Stimulated activated memory B cell treated with anti-CD40 and anti-IgM and Interleukin-4, amounts not matched to agents 10 μg/mL and 1 μg/mL and 100 μg/mL, for 72 hours (primary cell): ENCODE measurements at regions not wholly inside any gene's neighbourhood (a gene's known extent, or its start where the extent isn't known, plus 50 kb on each side); places are given as distances from the start of the nearest gene placed in this dataset.
"Not testable (repeated sequence)": the region's sequence is repeated elsewhere in the genome, so short reads cannot be mapped to it uniquely, and the experiment has no call there.

ENCODE experiments used
- ATAC-seq: fragments of 150-1000 bp; cut with Tn5 transposase; 2 replicates; pipeline ENCODE4 v1.10.0; 2021
- H3K27ac Mint-ChIP-seq: one replicate; pipeline ENCODE4 v1.8.0; 2022; ENCODE audit warnings: mild to moderate bottlenecking, mixed read lengths
- H3K27me3 Mint-ChIP-seq: one replicate; pipeline ENCODE4 v1.8.0; 2022; ENCODE audit warnings: mixed read lengths
- H3K36me3 Mint-ChIP-seq: one replicate; pipeline ENCODE4 v1.8.0; 2022; ENCODE audit warnings: mixed read lengths
- H3K4me1 Mint-ChIP-seq: one replicate; pipeline ENCODE4 v1.8.0; 2022; ENCODE audit warnings: mixed read lengths
- H3K4me3 Mint-ChIP-seq: one replicate; pipeline ENCODE4 v1.8.0; 2022; ENCODE audit warnings: mild to moderate bottlenecking, moderate library complexity, mixed read lengths
- H3K9me3 Mint-ChIP-seq: one replicate; pipeline ENCODE4 v1.8.0; 2022; ENCODE audit warnings: mixed read lengths

DNA sequence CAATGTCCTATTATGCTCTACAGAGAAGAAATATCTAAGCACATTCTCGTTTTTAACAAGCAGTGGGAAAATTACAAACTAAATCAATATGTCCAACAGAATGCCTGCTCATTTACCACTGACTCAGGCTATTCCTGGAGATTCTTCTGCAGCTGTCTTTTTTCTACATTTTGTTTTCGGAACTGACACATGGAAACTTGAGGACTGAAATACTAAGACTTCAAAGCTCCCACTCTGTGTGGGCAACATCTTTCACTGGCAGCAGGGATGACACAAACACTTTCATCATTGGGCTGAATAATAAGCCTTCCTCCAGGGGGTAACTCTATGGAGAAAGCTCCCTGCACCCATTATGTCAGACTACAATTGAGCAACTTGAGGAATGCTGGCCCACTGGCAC is 175.5 kb upstream of the NCAM2 start:
- H3K4me1 Mint-ChIP-seq: no peaks in the 10 kb centered on the region
- H3K9me3 Mint-ChIP-seq: peaks cover under 1% of the 10 kb centered on the region
- no peaks in the 10 kb centered on the region for H3K27me3 Mint-ChIP-seq
- no peak for ATAC-seq
- no peak overlapping the region for H3K4me3 Mint-ChIP-seq
- no peaks in the 10 kb centered on the region for H3K36me3 Mint-ChIP-seq
- no peak overlapping the region for H3K27ac Mint-ChIP-seq

DNA sequence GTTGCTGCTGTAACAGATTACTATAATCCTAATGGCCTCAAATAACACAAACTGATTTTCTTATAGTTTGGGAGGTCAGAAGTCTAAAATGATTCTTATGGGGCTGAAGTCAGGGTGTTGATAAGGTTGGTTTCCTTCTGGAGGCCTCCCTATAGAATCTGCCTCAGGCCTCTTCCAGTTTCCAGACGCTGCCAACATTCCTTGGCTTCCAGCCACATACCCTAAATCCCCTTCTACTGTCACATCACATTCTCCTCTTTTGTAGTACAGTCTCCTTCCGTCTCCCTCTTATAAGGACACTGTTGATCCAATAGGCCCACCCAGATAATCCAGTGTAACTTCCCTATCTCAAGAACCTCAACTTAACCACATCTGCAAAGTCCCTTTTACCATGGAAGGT is 145.3 kb upstream of the NCAM2 start:
- H3K4me1 Mint-ChIP-seq: no peaks in the 10 kb centered on the region
- no peak overlapping the region for H3K27ac Mint-ChIP-seq
- no peak overlapping the region for H3K4me3 Mint-ChIP-seq
- H3K9me3 Mint-ChIP-seq: peaks cover 3% of the 10 kb centered on the region
- H3K27me3 Mint-ChIP-seq: no peaks in the 10 kb centered on the region
- H3K36me3 Mint-ChIP-seq: no peaks in the 10 kb centered on the region
- no peak for ATAC-seq

DNA sequence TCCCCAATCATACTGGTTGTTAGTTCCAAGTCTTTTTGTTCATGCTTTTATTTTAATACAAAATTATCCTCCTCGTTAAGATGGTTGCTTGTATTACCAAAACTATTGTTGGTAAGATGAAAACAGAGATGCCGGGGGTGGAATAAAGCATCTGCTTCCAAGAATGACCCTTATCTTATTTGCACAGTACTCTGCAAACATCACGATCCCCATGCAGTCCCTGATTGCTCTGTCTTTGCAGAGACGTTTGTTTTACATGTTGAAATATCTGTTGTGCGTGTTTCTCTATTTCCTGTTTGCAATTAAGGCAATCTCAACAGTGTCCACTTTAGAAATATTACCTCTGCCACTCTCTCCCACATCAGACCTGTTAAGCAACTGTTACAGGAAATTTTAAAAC is 141.3 kb upstream of the NCAM2 start:
- no peak for ATAC-seq
- H3K36me3 Mint-ChIP-seq: no peaks in the 10 kb centered on the region
- no peak overlapping the region for H3K27ac Mint-ChIP-seq
- H3K4me1 Mint-ChIP-seq: no peaks in the 10 kb centered on the region
- no peaks in the 10 kb centered on the region for H3K27me3 Mint-ChIP-seq
- no peak overlapping the region for H3K4me3 Mint-ChIP-seq
- peaks cover 3% of the 10 kb centered on the region for H3K9me3 Mint-ChIP-seq

DNA sequence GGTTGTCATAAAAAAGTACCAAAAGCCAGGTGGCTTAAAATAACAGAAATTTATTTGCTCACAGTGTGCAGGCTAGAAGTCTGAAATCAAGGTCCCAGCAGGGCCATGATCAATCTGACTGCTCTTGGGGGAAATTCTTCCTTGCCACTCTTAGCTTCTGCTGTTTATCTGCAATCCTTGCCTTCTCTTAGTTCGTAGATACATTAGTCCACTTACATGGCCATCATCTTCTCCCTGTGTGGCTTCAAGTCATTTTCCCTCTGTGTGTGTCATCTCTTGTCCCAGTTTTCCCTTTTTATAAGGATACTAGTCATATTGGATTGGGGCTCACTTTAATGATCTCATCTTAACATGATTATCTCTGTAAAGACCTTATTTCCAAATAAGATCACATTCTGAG is 124.0 kb upstream of the NCAM2 start:
- no peaks in the 10 kb centered on the region for H3K27me3 Mint-ChIP-seq
- no peaks in the 10 kb centered on the region for H3K36me3 Mint-ChIP-seq
- H3K4me1 Mint-ChIP-seq: no peaks in the 10 kb centered on the region
- no peak for ATAC-seq
- H3K9me3 Mint-ChIP-seq: no peaks in the 10 kb centered on the region
- H3K27ac Mint-ChIP-seq: no peak overlapping the region
- no peak overlapping the region for H3K4me3 Mint-ChIP-seq

DNA sequence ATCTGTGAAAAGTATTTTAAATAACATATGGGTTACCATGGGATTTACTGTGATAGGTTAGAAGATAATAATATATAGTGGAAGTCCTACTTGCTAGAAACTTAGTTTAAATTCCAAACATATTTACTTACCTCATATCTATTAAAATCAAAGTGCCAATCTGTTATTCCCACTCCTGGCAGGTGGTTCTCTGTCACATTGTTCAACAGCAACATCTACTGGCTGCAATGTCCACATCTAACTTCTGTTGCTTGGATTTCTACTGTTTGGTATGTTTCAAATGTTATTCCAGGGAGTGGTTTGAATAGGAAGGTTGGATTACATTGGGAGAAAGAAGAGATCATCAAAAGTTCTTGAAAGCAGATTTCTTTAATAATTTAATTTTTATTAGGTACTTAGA is 122.5 kb upstream of the NCAM2 start:
- no peaks in the 10 kb centered on the region for H3K4me1 Mint-ChIP-seq
- H3K27me3 Mint-ChIP-seq: no peaks in the 10 kb centered on the region
- H3K36me3 Mint-ChIP-seq: no peaks in the 10 kb centered on the region
- no peak overlapping the region for H3K27ac Mint-ChIP-seq
- H3K4me3 Mint-ChIP-seq: no peak overlapping the region
- ATAC-seq: no peak
- no peaks in the 10 kb centered on the region for H3K9me3 Mint-ChIP-seq

GRCh38 chr21:20877976-20878375 is 120.2 kb upstream of the NCAM2 start:
- no peaks in the 10 kb centered on the region for H3K36me3 Mint-ChIP-seq
- H3K27me3 Mint-ChIP-seq: no peaks in the 10 kb centered on the region

GRCh38 chr21:20882462-20883407 is 115.5 kb upstream of the NCAM2 start:
- Mint-ChIP-seq H3K36me3 (no peaks in the 10 kb centered on the region), H3K9me3 (no peaks in the 10 kb centered on the region), H3K4me1 (no peaks in the 10 kb centered on the region), H3K27me3 (no peaks in the 10 kb centered on the region), H3K4me3 (no peak overlapping the region), H3K27ac (no peak overlapping the region)
- ATAC-seq: no peak

More at GRCh38 chr21:20877976-20878375, 120.2 kb upstream of the NCAM2 start:
- Mint-ChIP-seq H3K4me3 (no peak overlapping the region), H3K27ac (no peak overlapping the region), H3K4me1 (no peaks in the 10 kb centered on the region), H3K9me3 (no peaks in the 10 kb centered on the region)
- ATAC-seq: no peak

DNA sequence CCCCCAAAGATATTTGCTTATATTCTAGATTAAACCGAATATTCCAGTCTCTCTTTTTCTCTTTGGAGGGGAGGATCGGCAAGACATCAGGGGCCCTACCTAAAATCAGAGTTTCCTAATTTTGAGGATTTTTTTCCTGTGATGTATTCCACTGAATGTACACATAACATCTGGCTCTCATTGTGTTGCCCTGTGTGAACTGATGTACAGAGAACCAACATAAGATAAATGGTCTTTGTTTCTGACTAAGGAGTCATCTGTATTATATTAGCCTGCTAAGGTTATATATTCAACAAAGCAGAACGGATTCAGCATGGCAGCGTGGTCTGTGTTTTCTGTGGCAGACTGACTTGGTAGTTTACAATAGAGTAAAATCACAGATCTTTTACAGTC is 114.8 kb upstream of the NCAM2 start:
- Mint-ChIP-seq H3K4me1 (no peaks in the 10 kb centered on the region), H3K36me3 (no peaks in the 10 kb centered on the region), H3K4me3 (no peak overlapping the region), H3K27me3 (no peaks in the 10 kb centered on the region), H3K9me3 (no peaks in the 10 kb centered on the region), H3K27ac (no peak overlapping the region)
- no peak for ATAC-seq

- Mint-ChIP-seq H3K4me3 (no peak overlapping the region), H3K9me3 (no peaks in the 10 kb centered on the region), H3K4me1 (no peaks in the 10 kb centered on the region), H3K27me3 (no peaks in the 10 kb centered on the region), H3K36me3 (no peaks in the 10 kb centered on the region), H3K27ac (no peak overlapping the region)
- ATAC-seq: no peak
These were observed 95.7 kb upstream of the NCAM2 start for GRCh38 chr21:20902511-20902910.

DNA sequence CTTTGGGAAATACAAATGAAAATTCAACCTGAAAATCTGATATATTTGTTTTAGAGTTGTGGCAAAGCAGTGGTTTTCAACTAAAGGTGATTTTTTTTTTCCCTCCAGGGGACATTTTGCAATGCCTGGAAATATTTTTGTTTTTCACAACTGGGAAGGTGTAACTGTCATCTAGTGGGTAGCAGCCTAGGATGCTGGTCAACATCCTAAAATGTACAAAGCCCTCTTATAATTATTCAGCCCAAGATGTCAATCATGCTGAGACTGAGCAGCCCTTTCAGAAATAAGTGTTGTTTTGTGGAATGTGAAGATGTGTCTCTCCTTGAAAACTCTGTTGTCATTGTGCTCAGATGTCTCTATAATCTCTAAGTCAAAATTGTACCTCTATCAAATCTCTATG is 95.2 kb upstream of the NCAM2 start:
- Mint-ChIP-seq H3K27ac (no peak overlapping the region), H3K36me3 (no peaks in the 10 kb centered on the region), H3K4me1 (no peaks in the 10 kb centered on the region), H3K27me3 (no peaks in the 10 kb centered on the region), H3K4me3 (no peak overlapping the region), H3K9me3 (no peaks in the 10 kb centered on the region)
- no peak for ATAC-seq

DNA sequence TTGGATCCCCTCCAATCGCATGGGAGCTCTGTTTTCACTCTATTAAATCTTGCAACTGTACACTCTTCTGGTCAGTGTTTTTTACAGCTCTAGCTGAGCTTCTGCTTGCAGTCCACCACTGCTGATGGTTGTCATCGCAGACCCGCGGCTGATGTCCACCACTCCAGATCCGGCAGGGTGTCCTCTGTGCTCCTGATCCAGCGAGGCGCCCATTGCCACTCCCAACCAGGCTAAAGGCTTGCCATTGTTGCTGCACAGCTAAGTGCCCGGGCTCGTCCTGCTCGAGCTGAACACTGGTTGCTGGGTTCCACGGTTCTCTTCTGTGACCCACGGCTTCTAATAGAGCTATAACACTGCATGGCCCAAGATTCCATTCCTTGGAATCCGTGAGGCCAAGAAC is 70.7 kb upstream of the NCAM2 start:
- H3K27me3 Mint-ChIP-seq, H3K36me3 Mint-ChIP-seq, H3K4me3 Mint-ChIP-seq, ATAC-seq, H3K4me1 Mint-ChIP-seq, H3K27ac Mint-ChIP-seq: not testable (repeated sequence)
- H3K9me3 Mint-ChIP-seq: peaks cover 13% of the 10 kb centered on the region

DNA sequence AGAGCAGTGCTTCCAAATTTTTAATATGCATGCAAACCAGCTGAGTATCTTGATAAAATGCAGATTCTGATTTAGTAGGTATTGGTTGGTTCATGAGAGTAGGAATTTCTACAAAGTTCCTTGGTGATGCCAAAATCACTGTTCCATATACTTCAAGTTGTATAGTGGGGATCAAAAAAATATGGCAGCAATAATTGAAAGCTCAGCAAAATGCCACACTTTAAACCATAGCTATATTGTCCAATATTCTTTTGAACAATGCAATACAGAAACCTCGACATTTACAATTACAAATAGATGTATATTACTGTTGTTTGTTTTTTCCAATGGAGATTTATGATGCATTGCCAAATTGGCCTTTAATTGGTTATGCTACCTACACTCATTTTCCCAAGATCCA is 55.7 kb upstream of the NCAM2 start:
- H3K27me3 Mint-ChIP-seq: no peaks in the 10 kb centered on the region
- H3K4me1 Mint-ChIP-seq: no peaks in the 10 kb centered on the region
- no peak overlapping the region for H3K4me3 Mint-ChIP-seq
- ATAC-seq: no peak
- no peaks in the 10 kb centered on the region for H3K36me3 Mint-ChIP-seq
- H3K9me3 Mint-ChIP-seq: peaks cover 3% of the 10 kb centered on the region
- no peak overlapping the region for H3K27ac Mint-ChIP-seq

GRCh38 chr21:20943561-20943997 is 54.6 kb upstream of the NCAM2 start:
- no peaks in the 10 kb centered on the region for H3K36me3 Mint-ChIP-seq
- H3K27me3 Mint-ChIP-seq: no peaks in the 10 kb centered on the region
- H3K4me1 Mint-ChIP-seq: no peaks in the 10 kb centered on the region
- no peak for ATAC-seq
- H3K9me3 Mint-ChIP-seq: peaks cover 3% of the 10 kb centered on the region
- no peak overlapping the region for H3K27ac Mint-ChIP-seq
- H3K4me3 Mint-ChIP-seq: no peak overlapping the region

- peaks cover under 1% of the 10 kb centered on the region for H3K9me3 Mint-ChIP-seq
- H3K27ac Mint-ChIP-seq: no peak overlapping the region
- H3K4me1 Mint-ChIP-seq: no peaks in the 10 kb centered on the region
- H3K4me3 Mint-ChIP-seq: no peak overlapping the region
- no peaks in the 10 kb centered on the region for H3K36me3 Mint-ChIP-seq
- ATAC-seq: no peak
- H3K27me3 Mint-ChIP-seq: no peaks in the 10 kb centered on the region
These were observed 54.1 kb upstream of the NCAM2 start for GRCh38 chr21:20944139-20944538.

GRCh38 chr21:20946701-20947100 is 51.5 kb upstream of the NCAM2 start:
- no peak overlapping the region for H3K27ac Mint-ChIP-seq
- no peaks in the 10 kb centered on the region for H3K4me1 Mint-ChIP-seq
- H3K27me3 Mint-ChIP-seq: no peaks in the 10 kb centered on the region
- H3K4me3 Mint-ChIP-seq: no peak overlapping the region
- H3K9me3 Mint-ChIP-seq: no peaks in the 10 kb centered on the region
- no peaks in the 10 kb centered on the region for H3K36me3 Mint-ChIP-seq
- ATAC-seq: no peak
